Peyer's patch (tissue), 4 donors: ENCODE measurements at regions not wholly inside any gene's neighbourhood (a gene's known extent, or its start where the extent isn't known, plus 50 kb on each side); places are given as distances from the start of the nearest gene placed in this dataset.
A peak's percentile ranks its signal among the peaks of the same experiment; 100 is the strongest.

ENCODE experiments used
- DNase-seq, 3 donors: peaks; one replicate each; pipeline ENCODE4 v3.0.0-alpha.2; 2017 to 2019
- H3K27ac ChIP-seq, 4 donors: fragments of 200-600 bp; sonication (generic); one replicate each; pipeline ENCODE4 v1.5.1; 2016 to 2019
- H3K27me3 ChIP-seq, 2 donors: fragments of 200-600 bp; sonication (generic); one replicate each; pipeline ENCODE4 v1.5.1; 2019
- H3K36me3 ChIP-seq, 3 donors: fragments of 200-600 bp; sonication (generic); one replicate each; pipeline ENCODE4 v1.5.1; 2016 to 2019
- H3K4me1 ChIP-seq, 4 donors: fragments of 200-600 bp; sonication (generic); one replicate each; pipeline ENCODE4 v1.5.1; 2016 to 2019
- H3K4me3 ChIP-seq, 4 donors: fragments of 200-600 bp; sonication (generic); 1 replicate in 3 of 4; 2 replicates in 1 of 4; pipeline ENCODE4 v1.5.1; 2016 to 2019; ENCODE audit warnings: mild to moderate bottlenecking in 1 of 4
- H3K9me3 ChIP-seq, 4 donors: fragments of 200-600 bp; sonication (generic); one replicate each; pipeline ENCODE4 v1.5.1; 2016 to 2019; ENCODE audit warnings: mild to moderate bottlenecking in 1 of 4
- CTCF ChIP-seq, 6 experiments: fragments of 450-650 bp in 4 of 6; fragments of 200-600 bp in 2 of 6; sonication (generic) in 1 of 6; IDR thresholded peaks; one replicate each; pipeline ENCODE4 v1.5.1; 2017 to 2019; ENCODE audit warnings: antibody characterized with exemption in 6 of 6, mild to moderate bottlenecking in 3 of 6, moderate library complexity in 1 of 6
- POLR2A ChIP-seq, 2 donors: fragments of 450-650 bp; IDR thresholded peaks; one replicate each; pipeline ENCODE4 v1.5.1; 2017; ENCODE audit warnings: antibody characterized with exemption in 2 of 2, mild to moderate bottlenecking in 2 of 2, moderate library complexity in 2 of 2

GRCh38 chr5:34503379-34504253 is 152.5 kb upstream of the RAI14 start:
- Histone ChIP-seq H3K27me3 (no peaks in the 10 kb centered on the region), H3K4me3 (no peak overlapping the region), H3K9me3 (no peaks in the 10 kb centered on the region), H3K27ac (peak overlapping the region in 1 of 4 donors; percentile 36), H3K36me3 (no peaks in the 10 kb centered on the region), H3K4me1 (peaks cover 0 to 11% (median 0%) of the 10 kb centered on the region in 4 donors)
- TF ChIP-seq CTCF (IDR thresholded peaks at IDR 0.05) = no peak
- TF ChIP-seq POLR2A (IDR thresholded peaks at IDR 0.05) = no peak
- DNase-seq = no peak

- Histone ChIP-seq H3K36me3 (no peaks in the 10 kb centered on the region), H3K4me1 (no peaks in the 10 kb centered on the region), H3K9me3 (no peaks in the 10 kb centered on the region), H3K4me3 (no peak overlapping the region), H3K27me3 (no peaks in the 10 kb centered on the region), H3K27ac (no peak overlapping the region)
- no peak for TF ChIP-seq POLR2A (IDR thresholded peaks at IDR 0.05)
- no peak for TF ChIP-seq CTCF (IDR thresholded peaks at IDR 0.05)
- no peak for DNase-seq
Observed at GRCh38 chr5:34504967-34505366, 151.2 kb upstream of the RAI14 start.

- Histone ChIP-seq H3K27ac (no peak overlapping the region), H3K4me1 (no peaks in the 10 kb centered on the region)
- TF ChIP-seq CTCF (IDR thresholded peaks at IDR 0.05) (no peak), POLR2A (IDR thresholded peaks at IDR 0.05) (no peak)
Observed at GRCh38 chr5:34505731-34506130, 150.4 kb upstream of the RAI14 start.

GRCh38 chr5:34507933-34508332 is 148.2 kb upstream of the RAI14 start:
- H3K9me3 ChIP-seq = no peaks in the 10 kb centered on the region
- no peaks in the 10 kb centered on the region for H3K27me3 ChIP-seq
- TF ChIP-seq CTCF (IDR thresholded peaks at IDR 0.05) = no peak
- no peak for TF ChIP-seq POLR2A (IDR thresholded peaks at IDR 0.05)
- no peaks in the 10 kb centered on the region for H3K36me3 ChIP-seq
- DNase-seq = no peak
- H3K4me1 ChIP-seq = no peaks in the 10 kb centered on the region
- no peak overlapping the region for H3K27ac ChIP-seq
- no peak overlapping the region for H3K4me3 ChIP-seq

More at GRCh38 chr5:34505731-34506130, 150.4 kb upstream of the RAI14 start:
- no peak for DNase-seq
- Histone ChIP-seq H3K9me3 (no peaks in the 10 kb centered on the region), H3K4me3 (no peak overlapping the region), H3K36me3 (no peaks in the 10 kb centered on the region), H3K27me3 (no peaks in the 10 kb centered on the region)

GRCh38 chr5:34509392-34509791 is 146.7 kb upstream of the RAI14 start:
- Histone ChIP-seq H3K36me3 (no peaks in the 10 kb centered on the region), H3K27ac (no peak overlapping the region), H3K4me3 (no peak overlapping the region), H3K9me3 (no peaks in the 10 kb centered on the region), H3K4me1 (no peaks in the 10 kb centered on the region), H3K27me3 (no peaks in the 10 kb centered on the region)
- TF ChIP-seq POLR2A (IDR thresholded peaks at IDR 0.05) = no peak
- no peak for TF ChIP-seq CTCF (IDR thresholded peaks at IDR 0.05)
- DNase-seq = no peak
